ENCODE measurements at regions not wholly inside any gene's neighbourhood (a gene's known extent, or its start where the extent isn't known, plus 50 kb on each side); places are given as distances from the start of the nearest gene placed in this dataset.

GRCh38 chr5:153158608-153159007 is 331.9 kb upstream of the GRIA1 start:
- no peaks in the 10 kb centered on the region for H3K9me3 ChIP-seq
- no peaks in the 10 kb centered on the region for H3K27me3 ChIP-seq
- TF ChIP-seq CTCF (IDR thresholded peaks at IDR 0.05): no peak
- TF ChIP-seq EP300 (IDR thresholded peaks at IDR 0.05): no peak
- no peak for TF ChIP-seq POLR2AphosphoS5 (IDR thresholded peaks at IDR 0.05)
- no peak for TF ChIP-seq POLR2A (IDR thresholded peaks at IDR 0.05; ENCODE audit: low read depth)
- no peaks in the 10 kb centered on the region for H3K4me1 ChIP-seq
- DNase-seq (ENCODE audit: extremely low spot score): no peak
- H3K27ac ChIP-seq (replicated peaks in 1 of 4): no peak overlapping the region
- no peaks in the 10 kb centered on the region for H3K36me3 ChIP-seq
- no peak overlapping the region for H3K4me3 ChIP-seq
- 78% methylated on average over 1 of the region's 1 CpG for WGBS
- intact Hi-C loops (cut with DNase I): no loop called here

GRCh38 chr5:153159616-153160015 is 330.9 kb upstream of the GRIA1 start:
- intact Hi-C loops (cut with DNase I): no loop called here
- 59% methylated on average over 3 of the region's 3 CpGs for WGBS
- no peak for DNase-seq (ENCODE audit: extremely low spot score)
- Histone ChIP-seq H3K27me3 (no peaks in the 10 kb centered on the region), H3K36me3 (no peaks in the 10 kb centered on the region), H3K27ac (replicated peaks in 1 of 4) (no peak overlapping the region), H3K9me3 (no peaks in the 10 kb centered on the region), H3K4me3 (no peak overlapping the region), H3K4me1 (no peaks in the 10 kb centered on the region)
- TF ChIP-seq EP300 (IDR thresholded peaks at IDR 0.05): no peak
- TF ChIP-seq POLR2A (IDR thresholded peaks at IDR 0.05; ENCODE audit: low read depth): no peak
- TF ChIP-seq CTCF (IDR thresholded peaks at IDR 0.05): no peak
- no peak for TF ChIP-seq POLR2AphosphoS5 (IDR thresholded peaks at IDR 0.05)

GRCh38 chr5:153168241-153168640 is 322.2 kb upstream of the GRIA1 start:
- H3K4me1 ChIP-seq: no peaks in the 10 kb centered on the region
- H3K27ac ChIP-seq (replicated peaks in 1 of 4): no peak overlapping the region
- intact Hi-C loops (cut with DNase I): no loop called here
- H3K36me3 ChIP-seq: no peaks in the 10 kb centered on the region
- DNase-seq (ENCODE audit: extremely low spot score): no peak
- no peaks in the 10 kb centered on the region for H3K9me3 ChIP-seq
- no peaks in the 10 kb centered on the region for H3K27me3 ChIP-seq
- WGBS: 95% methylated on average over 1 of the region's 1 CpG
- H3K4me3 ChIP-seq: no peak overlapping the region
- TF ChIP-seq EP300 (IDR thresholded peaks at IDR 0.05) (no peak), POLR2A (IDR thresholded peaks at IDR 0.05; ENCODE audit: low read depth) (no peak), CTCF (IDR thresholded peaks at IDR 0.05) (no peak)

- no peak for DNase-seq (ENCODE audit: extremely low spot score)
- intact Hi-C loops (cut with DNase I): no loop called here
- 100% methylated on average over 1 of the region's 1 CpG for WGBS
- TF ChIP-seq EP300 (IDR thresholded peaks at IDR 0.05) (no peak), POLR2AphosphoS5 (IDR thresholded peaks at IDR 0.05) (no peak), CTCF (IDR thresholded peaks at IDR 0.05) (no peak), POLR2A (IDR thresholded peaks at IDR 0.05; ENCODE audit: low read depth) (no peak)
- no peaks in the 10 kb centered on the region for H3K27me3 ChIP-seq
- no peaks in the 10 kb centered on the region for H3K4me1 ChIP-seq
- H3K27ac ChIP-seq (replicated peaks in 1 of 4): no peak overlapping the region
- H3K4me3 ChIP-seq: no peak overlapping the region
- no peaks in the 10 kb centered on the region for H3K36me3 ChIP-seq
- no peaks in the 10 kb centered on the region for H3K9me3 ChIP-seq
Observed at GRCh38 chr5:153187503-153187902, 303.0 kb upstream of the GRIA1 start.

- WGBS: 73% methylated on average over 3 of the region's 3 CpGs
- Histone ChIP-seq H3K27ac (replicated peaks in 1 of 4) (no peak overlapping the region), H3K4me3 (no peak overlapping the region), H3K27me3 (no peaks in the 10 kb centered on the region), H3K4me1 (no peaks in the 10 kb centered on the region), H3K9me3 (no peaks in the 10 kb centered on the region), H3K36me3 (no peaks in the 10 kb centered on the region)
- intact Hi-C loops (cut with DNase I): no loop called here
- DNase-seq (ENCODE audit: extremely low spot score): no peak
- TF ChIP-seq EP300 (IDR thresholded peaks at IDR 0.05): no peak
- TF ChIP-seq CTCF (IDR thresholded peaks at IDR 0.05): no peak
- no peak for TF ChIP-seq POLR2AphosphoS5 (IDR thresholded peaks at IDR 0.05)
- TF ChIP-seq POLR2A (IDR thresholded peaks at IDR 0.05; ENCODE audit: low read depth): no peak
Observed at GRCh38 chr5:153206361-153206760, 284.1 kb upstream of the GRIA1 start.
